ENCODE measurements at regions not wholly inside any gene's neighbourhood (a gene's known extent, or its start where the extent isn't known, plus 50 kb on each side); places are given as distances from the start of the nearest gene placed in this dataset.
"Not testable (repeated sequence)": the region's sequence is repeated elsewhere in the genome, so short reads cannot be mapped to it uniquely, and the experiment has no call there.

DNA sequence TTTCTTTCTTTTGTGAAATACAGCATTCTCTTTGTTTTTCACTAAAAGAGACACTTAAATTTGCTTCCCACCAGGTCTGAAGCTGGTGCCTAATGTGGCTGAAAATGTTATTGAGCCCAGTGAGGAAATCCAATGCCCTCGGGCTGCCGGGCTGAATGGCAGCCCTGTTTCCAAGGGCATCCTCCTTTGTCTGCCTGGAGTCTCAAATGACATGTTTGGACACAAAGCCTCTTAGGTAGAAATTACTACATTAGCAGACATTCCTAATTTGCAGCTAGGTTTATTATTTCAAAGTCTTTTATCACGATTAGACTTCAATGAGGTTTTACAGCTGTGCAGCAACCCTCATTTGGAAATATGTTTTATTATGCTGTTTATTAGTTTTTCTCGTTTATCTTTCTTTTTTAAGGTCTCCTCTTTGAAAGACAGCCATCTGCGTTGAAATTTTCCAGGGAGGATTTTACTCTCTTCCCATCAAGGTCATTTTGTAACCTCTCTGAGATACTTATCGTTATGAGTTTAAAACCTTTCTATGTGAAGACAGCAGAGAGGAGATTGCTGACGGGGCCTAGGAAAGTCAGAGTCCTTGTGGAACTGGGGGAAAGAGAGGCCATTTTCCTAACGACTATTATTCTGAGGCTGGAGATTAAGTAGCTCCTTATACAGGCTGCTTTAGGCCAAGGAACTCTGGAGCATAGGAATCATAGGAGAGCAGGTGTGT lies 59.0 kb upstream of the ZNF532 start:
- ATAC-seq (ENCODE audit: low read depth) (no peak), DNase-seq (no peak)
- CTCF ChIA-PET: no interaction called here
- H3K27me3 Mint-ChIP-seq: no peaks in the 10 kb centered on the region
- no peak overlapping the region for H3K27ac Mint-ChIP-seq
- TF ChIP-seq, protein P1, sequence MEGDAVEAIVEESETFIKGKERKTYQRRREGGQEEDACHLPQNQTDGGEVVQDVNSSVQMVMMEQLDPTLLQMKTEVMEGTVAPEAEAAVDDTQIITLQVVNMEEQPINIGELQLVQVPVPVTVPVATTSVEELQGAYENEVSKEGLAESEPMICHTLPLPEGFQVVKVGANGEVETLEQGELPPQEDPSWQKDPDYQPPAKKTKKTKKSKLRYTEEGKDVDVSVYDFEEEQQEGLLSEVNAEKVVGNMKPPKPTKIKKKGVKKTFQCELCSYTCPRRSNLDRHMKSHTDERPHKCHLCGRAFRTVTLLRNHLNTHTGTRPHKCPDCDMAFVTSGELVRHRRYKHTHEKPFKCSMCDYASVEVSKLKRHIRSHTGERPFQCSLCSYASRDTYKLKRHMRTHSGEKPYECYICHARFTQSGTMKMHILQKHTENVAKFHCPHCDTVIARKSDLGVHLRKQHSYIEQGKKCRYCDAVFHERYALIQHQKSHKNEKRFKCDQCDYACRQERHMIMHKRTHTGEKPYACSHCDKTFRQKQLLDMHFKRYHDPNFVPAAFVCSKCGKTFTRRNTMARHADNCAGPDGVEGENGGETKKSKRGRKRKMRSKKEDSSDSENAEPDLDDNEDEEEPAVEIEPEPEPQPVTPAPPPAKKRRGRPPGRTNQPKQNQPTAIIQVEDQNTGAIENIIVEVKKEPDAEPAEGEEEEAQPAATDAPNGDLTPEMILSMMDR (IDR thresholded peaks at IDR 0.05): no peak
- POLR2A ChIA-PET: no interaction called here
- H3K4me3 Mint-ChIP-seq: no peak overlapping the region
- no peaks in the 10 kb centered on the region for H3K36me3 Mint-ChIP-seq (ENCODE audit: low read depth)
- H3K9me3 Mint-ChIP-seq: no peaks in the 10 kb centered on the region
- intact Hi-C loops (cut with micrococcal nuclease): no loop called here
- peaks cover 3% of the 10 kb centered on the region for H3K4me1 Mint-ChIP-seq

DNA sequence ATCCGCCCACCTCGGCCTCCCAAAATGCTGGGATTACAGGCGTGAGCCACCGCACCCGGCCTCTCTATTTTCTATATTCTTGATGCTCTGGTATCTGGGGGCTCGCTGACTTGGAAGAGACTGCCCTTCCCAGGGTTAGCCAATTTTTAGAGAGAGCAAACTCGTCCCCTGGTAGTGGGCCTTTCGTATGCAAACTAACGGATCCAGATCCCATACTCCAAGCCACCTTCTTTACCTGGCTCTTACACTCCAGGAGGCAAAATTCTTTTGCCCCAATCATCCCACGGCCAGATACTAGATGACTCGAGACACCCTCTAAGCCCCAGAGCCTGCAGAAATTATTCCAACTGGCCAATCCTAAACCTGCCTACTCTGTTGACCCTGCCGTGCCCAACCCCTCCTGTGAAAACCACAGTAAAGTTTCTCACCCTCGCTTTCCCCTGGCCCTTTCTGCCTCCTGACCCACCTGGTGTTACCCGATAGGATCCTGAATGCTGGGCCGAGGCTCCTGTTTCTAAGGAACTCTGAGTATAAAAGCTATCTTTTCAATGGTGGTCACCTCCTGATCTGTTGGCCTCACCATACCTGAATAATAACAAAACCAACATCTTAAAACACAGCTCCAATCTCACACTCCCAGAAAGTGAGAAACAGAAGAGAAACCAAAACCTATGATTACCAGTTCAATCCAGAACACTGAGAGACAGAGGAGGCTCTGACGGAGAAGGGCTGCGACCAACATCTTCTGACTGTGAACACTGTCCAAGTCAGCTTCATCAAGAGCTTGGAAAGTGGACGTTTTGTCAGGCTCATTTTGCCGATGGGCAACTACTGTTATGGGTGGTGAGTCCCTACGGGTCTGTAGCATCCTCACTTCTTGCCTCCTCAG lies 57.6 kb upstream of the ZNF532 start:
- H3K9me3 Mint-ChIP-seq: no peaks in the 10 kb centered on the region
- H3K4me1 Mint-ChIP-seq: no peaks in the 10 kb centered on the region
- no peak overlapping the region for H3K27ac Mint-ChIP-seq
- TF ChIP-seq, protein P1 (IDR thresholded peaks at IDR 0.05): no peak
- DNase-seq (no peak), ATAC-seq (ENCODE audit: low read depth) (no peak)
- H3K36me3 Mint-ChIP-seq (ENCODE audit: low read depth): no peaks in the 10 kb centered on the region
- no peaks in the 10 kb centered on the region for H3K27me3 Mint-ChIP-seq
- intact Hi-C loops (cut with micrococcal nuclease): no loop called here
- CTCF ChIA-PET: no interaction called here
- POLR2A ChIA-PET: no interaction called here
- no peak overlapping the region for H3K4me3 Mint-ChIP-seq

DNA sequence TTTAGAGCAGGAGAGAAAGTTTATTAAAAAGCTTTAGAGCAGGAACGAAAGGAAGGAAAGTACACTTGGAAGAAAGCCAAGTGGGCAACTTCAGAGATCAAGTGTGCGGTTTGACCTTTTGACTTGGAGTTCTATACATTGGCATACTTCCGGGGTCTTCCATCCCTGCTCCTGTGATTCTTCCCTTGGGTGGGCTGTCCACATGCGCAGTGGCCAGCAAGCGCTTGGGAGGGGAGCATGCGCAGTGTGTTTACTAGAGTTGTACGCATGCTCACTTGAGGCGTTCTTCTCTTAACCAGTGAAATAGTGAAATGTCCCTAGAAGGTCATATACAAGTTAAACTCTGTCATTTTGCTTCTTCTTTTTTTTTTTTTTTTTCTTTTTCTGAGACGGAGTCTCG lies 56.9 kb upstream of the ZNF532 start:
- no peaks in the 10 kb centered on the region for H3K27me3 Mint-ChIP-seq
- no peak overlapping the region for H3K27ac Mint-ChIP-seq

DNA sequence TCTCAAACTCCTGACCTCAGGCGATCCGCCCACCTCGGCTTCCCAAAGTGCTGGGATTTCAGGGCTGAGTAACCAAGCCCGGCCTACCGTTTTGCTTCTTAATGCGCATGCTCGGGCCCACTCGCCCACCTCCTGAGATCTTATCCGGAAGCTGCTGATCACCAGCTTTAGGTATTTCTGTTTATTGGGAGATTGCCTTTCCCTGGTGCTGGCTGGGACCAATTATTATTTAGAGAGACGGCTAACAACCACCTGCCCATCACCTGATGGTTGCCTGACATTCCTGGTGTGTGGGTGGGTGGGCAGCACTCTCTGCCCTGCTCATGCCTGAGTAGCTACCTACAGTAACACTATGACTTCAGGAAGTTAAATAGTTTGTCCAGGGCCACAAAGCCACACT lies 56.3 kb upstream of the ZNF532 start:
- intact Hi-C loops (cut with micrococcal nuclease): no loop called here
- Mint-ChIP-seq H3K27ac (no peak overlapping the region), H3K27me3 (no peaks in the 10 kb centered on the region), H3K9me3 (no peaks in the 10 kb centered on the region), H3K4me3 (no peak overlapping the region), H3K4me1 (no peaks in the 10 kb centered on the region), H3K36me3 (ENCODE audit: low read depth) (no peaks in the 10 kb centered on the region)
- ChIA-PET CTCF (no interaction called here), POLR2A (interaction anchor here (0.7 kb wide), 1 partner anchor 19 kb away, joined by 6 read pairs; no protein-coding TSS in a partner anchor)
- TF ChIP-seq, protein P1 (IDR thresholded peaks at IDR 0.05): no peak
- ATAC-seq (ENCODE audit: low read depth) (no peak), DNase-seq (no peak)

More for the DNA sequence above, 56.9 kb upstream of the ZNF532 start:
- ATAC-seq (ENCODE audit: low read depth) (no peak), DNase-seq (no peak)
- intact Hi-C loops (cut with micrococcal nuclease): no loop called here
- TF ChIP-seq, protein P1 (IDR thresholded peaks at IDR 0.05): no peak
- H3K4me1 Mint-ChIP-seq: no peaks in the 10 kb centered on the region
- ChIA-PET CTCF (no interaction called here), POLR2A (interaction anchor here (0.7 kb wide), 1 partner anchor 19 kb away, joined by 6 read pairs; no protein-coding TSS in a partner anchor)
- no peaks in the 10 kb centered on the region for H3K36me3 Mint-ChIP-seq (ENCODE audit: low read depth)
- H3K4me3 Mint-ChIP-seq: no peak overlapping the region
- H3K9me3 Mint-ChIP-seq: no peaks in the 10 kb centered on the region

DNA sequence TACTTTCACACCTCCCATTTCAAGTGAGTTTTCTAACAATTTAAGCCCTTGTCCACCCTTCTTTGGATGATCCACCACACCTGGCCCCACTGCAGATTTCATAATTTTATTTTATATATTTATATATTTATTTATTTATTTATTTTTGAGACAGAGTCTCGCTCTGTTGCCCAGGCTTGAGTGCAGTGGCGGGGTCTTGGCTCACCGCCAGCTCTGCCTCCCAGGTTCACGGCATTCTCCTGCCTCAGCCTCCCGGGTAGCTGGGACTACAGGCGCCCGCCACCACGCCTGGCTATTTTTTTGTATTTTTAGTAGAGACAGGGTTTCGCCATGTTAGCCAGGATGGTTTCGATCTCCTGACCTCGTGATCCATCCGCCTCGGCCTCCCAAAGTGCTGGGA lies 52.8 kb upstream of the ZNF532 start:
- H3K4me3 Mint-ChIP-seq; H3K27ac Mint-ChIP-seq; DNase-seq; H3K36me3 Mint-ChIP-seq (ENCODE audit: low read depth); H3K27me3 Mint-ChIP-seq; ATAC-seq (ENCODE audit: low read depth); H3K4me1 Mint-ChIP-seq; POLR2A ChIA-PET; H3K9me3 Mint-ChIP-seq; intact Hi-C loops (cut with micrococcal nuclease); CTCF ChIA-PET: not testable (repeated sequence)
